GM23338 (cell line): ENCODE measurements at regions not wholly inside any gene's neighbourhood (a gene's known extent, or its start where the extent isn't known, plus 50 kb on each side); places are given as distances from the start of the nearest gene placed in this dataset.

Experiments used
- EZH2 ChIP-seq: fragments of 200-600 bp; sonication (generic); IDR thresholded peaks from one replicate; pipeline ENCODE4 v1.8.0; 2017; ENCODE audit warnings: antibody characterized with exemption, mild to moderate bottlenecking, low read depth; ENCODE audit not compliant: unreplicated experiment
- POLR2AphosphoS5 ChIP-seq: IDR thresholded peaks from 2 replicates; pipeline ENCODE4 v1.6.1; 2016; ENCODE audit warnings: antibody characterized with exemption, low read depth
- TF ChIP-seq, protein P1 (sequence below), 2 experiments: fragments of 200-600 bp in 1 of 2; sonication (generic) in 1 of 2; conservative IDR thresholded peaks; 2 replicates each; pipeline versions ENCODE4 v1.5.1 to v1.6.1; 2016 to 2017; ENCODE audit warnings: antibody characterized with exemption in 2 of 2, low read depth in 2 of 2, mild to moderate bottlenecking in 2 of 2, moderate library complexity in 1 of 2

- TF ChIP-seq, protein P1, sequence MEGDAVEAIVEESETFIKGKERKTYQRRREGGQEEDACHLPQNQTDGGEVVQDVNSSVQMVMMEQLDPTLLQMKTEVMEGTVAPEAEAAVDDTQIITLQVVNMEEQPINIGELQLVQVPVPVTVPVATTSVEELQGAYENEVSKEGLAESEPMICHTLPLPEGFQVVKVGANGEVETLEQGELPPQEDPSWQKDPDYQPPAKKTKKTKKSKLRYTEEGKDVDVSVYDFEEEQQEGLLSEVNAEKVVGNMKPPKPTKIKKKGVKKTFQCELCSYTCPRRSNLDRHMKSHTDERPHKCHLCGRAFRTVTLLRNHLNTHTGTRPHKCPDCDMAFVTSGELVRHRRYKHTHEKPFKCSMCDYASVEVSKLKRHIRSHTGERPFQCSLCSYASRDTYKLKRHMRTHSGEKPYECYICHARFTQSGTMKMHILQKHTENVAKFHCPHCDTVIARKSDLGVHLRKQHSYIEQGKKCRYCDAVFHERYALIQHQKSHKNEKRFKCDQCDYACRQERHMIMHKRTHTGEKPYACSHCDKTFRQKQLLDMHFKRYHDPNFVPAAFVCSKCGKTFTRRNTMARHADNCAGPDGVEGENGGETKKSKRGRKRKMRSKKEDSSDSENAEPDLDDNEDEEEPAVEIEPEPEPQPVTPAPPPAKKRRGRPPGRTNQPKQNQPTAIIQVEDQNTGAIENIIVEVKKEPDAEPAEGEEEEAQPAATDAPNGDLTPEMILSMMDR (conservative IDR thresholded peaks at IDR 0.05; ENCODE audit: low read depth in 2 of 2) = no peak
- TF ChIP-seq POLR2AphosphoS5 (no peak), EZH2 (no peak)
These were observed 122.0 kb downstream of the SEC16B start for GRCh38 chr1:177847843-177848242.
